GM12872 (cell line): ENCODE measurements at regions not wholly inside any gene's neighbourhood (a gene's known extent, or its start where the extent isn't known, plus 50 kb on each side); places are given as distances from the start of the nearest gene placed in this dataset.

Experiments used
- TF ChIP-seq, protein P1 (sequence below): IDR thresholded peaks from 3 replicates; pipeline ENCODE4 v1.5.1; 2011; ENCODE audit warnings: low read depth, mild to moderate bottlenecking, low read length, moderate library complexity; ENCODE audit not compliant: insufficient read depth

DNA sequence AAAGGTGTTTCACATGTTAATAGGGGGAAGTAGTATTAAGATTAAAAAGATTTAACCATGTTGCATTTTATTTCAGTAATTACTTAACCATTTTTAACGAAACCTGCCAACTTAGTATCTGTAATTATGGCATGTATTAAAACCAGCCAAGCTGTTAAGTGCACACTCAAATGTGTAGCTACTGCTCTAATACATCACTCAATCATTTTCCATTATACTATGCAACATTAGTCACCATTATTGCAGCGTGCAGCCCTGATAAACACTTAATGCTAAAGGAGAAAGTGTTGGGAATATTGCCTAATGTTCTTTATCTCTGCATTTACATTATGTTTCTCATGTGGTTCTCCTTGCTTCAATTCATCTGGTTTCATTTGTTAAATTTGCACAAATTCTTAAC lies 745.9 kb upstream of the FAM98A start:
- TF ChIP-seq, protein P1, sequence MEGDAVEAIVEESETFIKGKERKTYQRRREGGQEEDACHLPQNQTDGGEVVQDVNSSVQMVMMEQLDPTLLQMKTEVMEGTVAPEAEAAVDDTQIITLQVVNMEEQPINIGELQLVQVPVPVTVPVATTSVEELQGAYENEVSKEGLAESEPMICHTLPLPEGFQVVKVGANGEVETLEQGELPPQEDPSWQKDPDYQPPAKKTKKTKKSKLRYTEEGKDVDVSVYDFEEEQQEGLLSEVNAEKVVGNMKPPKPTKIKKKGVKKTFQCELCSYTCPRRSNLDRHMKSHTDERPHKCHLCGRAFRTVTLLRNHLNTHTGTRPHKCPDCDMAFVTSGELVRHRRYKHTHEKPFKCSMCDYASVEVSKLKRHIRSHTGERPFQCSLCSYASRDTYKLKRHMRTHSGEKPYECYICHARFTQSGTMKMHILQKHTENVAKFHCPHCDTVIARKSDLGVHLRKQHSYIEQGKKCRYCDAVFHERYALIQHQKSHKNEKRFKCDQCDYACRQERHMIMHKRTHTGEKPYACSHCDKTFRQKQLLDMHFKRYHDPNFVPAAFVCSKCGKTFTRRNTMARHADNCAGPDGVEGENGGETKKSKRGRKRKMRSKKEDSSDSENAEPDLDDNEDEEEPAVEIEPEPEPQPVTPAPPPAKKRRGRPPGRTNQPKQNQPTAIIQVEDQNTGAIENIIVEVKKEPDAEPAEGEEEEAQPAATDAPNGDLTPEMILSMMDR, result no peak

DNA sequence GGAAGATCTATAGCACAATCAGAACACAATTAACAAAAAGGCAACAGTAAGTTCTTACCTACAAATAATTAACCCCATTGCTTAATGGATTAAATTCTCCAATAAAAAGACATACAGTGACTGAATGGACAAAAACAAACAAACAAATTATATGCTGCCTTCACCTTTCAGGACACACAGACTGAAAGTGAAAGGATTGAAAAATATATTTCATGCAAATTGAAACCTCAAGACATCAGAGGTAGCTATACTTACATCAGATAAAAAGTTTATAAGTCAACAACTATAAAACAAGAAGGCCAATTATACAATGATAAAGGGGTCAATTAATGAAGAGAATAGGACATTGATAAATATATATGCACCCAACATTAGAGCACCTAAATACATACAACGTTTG lies 741.2 kb upstream of the FAM98A start:
- TF ChIP-seq, protein P1, result no peak

DNA sequence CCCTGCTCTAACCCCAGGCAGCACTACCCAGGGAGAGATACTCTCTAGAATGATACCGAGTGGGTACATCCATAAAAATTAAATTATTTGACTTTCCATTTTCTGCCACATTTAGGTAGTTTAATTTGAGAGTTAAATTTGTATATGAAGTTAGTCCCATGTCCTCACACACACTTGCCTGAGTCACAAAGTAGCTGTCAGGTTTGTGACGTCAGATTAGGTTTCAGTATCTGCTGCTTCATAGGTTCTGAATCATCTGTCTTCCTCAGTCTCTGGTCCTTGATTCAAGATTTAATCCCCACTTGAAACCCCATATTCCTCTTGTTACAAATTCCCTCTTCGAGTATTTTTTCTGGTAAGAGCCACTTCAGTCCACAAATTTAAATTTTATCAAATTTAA lies 738.6 kb upstream of the FAM98A start:
- TF ChIP-seq, protein P1, result no peak

DNA sequence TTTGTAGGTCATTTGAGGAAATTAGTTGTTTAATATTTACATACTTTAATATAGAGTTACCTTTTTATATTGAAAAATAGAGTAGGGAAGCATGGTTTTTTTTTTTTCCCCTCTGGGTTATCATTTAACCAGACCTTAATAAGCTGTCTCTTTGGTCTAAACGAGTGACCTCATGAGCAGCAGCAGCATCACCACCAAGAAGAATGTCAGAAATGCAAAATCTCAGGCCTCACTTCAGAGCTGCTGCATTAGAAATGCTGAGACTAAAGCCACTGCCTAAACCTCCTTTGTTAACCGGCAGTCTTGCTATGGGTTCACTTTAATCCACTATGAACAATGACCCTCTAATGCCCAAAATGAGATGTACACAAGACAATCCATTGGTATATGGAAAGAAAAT lies 733.7 kb upstream of the FAM98A start:
- TF ChIP-seq, protein P1, result no peak

DNA sequence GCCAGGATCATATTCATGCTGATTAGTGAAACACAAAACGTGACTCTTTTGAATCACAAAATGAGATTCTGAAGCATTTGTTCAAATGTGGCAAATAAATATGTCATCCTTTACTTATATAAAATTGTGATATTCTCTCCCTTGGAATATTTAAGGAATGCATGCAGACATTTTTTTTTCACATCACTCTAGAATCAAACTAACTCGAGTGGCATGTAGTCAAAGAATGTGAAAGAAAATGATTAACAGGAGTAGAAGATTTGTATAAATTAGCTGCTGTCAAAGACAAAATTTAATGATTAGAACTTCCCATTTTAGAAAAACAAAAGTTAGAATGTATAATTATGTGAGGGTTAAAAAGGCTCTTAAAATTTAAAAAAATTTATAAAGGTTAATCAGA lies 721.0 kb upstream of the FAM98A start:
- TF ChIP-seq, protein P1, result no peak

DNA sequence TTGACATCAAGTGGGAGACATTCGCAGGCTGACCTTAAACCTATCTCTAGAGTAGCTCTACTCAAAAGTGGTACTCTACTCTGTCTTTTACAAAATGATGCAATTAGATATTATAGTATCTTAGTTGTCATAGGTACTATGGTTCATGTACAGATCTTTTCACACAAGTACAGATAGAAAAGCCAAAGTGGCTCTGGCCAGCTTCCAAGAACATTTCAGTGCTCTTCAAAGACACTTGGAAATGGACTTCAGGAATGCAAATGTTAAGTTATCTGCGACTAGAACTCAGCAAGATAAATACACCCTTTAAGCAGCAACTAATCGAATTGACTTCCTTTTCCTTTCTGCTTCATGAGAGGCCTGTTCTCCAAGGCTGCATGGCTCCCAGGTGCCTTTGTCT lies 718.7 kb upstream of the FAM98A start:
- TF ChIP-seq, protein P1, result no peak

DNA sequence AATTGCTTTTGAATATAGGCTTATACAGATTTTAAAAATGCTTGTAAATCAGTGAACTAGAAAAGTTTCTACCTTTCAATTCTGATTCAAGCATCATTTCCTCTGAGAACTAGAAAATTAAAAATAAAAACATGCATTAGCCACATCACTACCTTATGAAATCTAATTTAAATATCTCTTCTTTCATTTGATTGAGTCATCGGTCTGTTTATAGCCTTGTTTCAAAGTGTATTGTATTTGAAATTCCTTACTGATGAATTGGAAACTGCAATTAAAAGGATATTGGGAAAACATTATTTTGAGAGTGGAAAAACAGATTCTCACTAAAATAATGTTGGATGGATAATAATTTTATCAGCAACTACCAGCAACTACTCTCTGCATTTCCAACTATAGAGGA lies 717.7 kb upstream of the FAM98A start:
- TF ChIP-seq, protein P1, result no peak

DNA sequence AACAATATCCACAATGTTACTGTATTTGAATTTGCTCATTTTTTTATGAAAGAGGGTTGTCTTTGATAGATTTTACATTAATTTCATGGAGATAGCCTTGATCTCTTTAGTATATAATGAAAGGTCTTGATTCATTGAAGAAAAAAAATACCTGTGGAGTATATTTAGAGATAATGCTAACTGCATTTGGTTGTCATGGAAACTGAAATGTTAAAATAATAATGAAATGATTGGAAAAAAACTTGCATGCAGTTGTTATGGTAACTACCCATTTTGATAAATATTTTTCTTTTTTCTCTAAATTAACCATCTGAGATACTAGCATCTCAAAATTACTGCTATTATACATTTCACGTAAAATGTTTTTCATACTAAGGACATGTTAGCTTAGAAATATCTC lies 712.7 kb upstream of the FAM98A start:
- TF ChIP-seq, protein P1, result no peak
